ENCODE measurements at regions not wholly inside any gene's neighbourhood (a gene's known extent, or its start where the extent isn't known, plus 50 kb on each side); places are given as distances from the start of the nearest gene placed in this dataset.

- no peak for DNase-seq
These were observed 383.0 kb downstream of the DIRAS2 start for GRCh38 chr9:90259311-90260246.

GRCh38 chr9:90261698-90262097 is 380.9 kb downstream of the DIRAS2 start:
- DNase-seq: no peak

- no peak for DNase-seq
These were observed 374.0 kb downstream of the DIRAS2 start for GRCh38 chr9:90268613-90269012.

GRCh38 chr9:90271707-90272106 is 370.9 kb downstream of the DIRAS2 start:
- no peak for DNase-seq

- DNase-seq: no peak
These were observed 367.9 kb downstream of the DIRAS2 start for GRCh38 chr9:90274725-90275124.

GRCh38 chr9:90285946-90286345 is 356.7 kb downstream of the DIRAS2 start:
- no peak for DNase-seq

GRCh38 chr9:90287567-90288274 is 354.9 kb downstream of the DIRAS2 start:
- no peak for DNase-seq

GRCh38 chr9:90288275-90288639 is 354.4 kb downstream of the DIRAS2 start:
- no peak for DNase-seq

GRCh38 chr9:90290716-90291485 is 351.7 kb downstream of the DIRAS2 start:
- DNase-seq: no peak

- DNase-seq: no peak
These were observed 346.1 kb downstream of the DIRAS2 start for GRCh38 chr9:90296539-90296938.

GRCh38 chr9:90299968-90300367 is 342.7 kb downstream of the DIRAS2 start:
- DNase-seq: no peak

- no peak for DNase-seq
These were observed 341.9 kb downstream of the DIRAS2 start for GRCh38 chr9:90300611-90301276.

GRCh38 chr9:90301277-90301653 is 341.4 kb downstream of the DIRAS2 start:
- DNase-seq: peak; percentile 16

- no peak for DNase-seq
These were observed 339.0 kb downstream of the DIRAS2 start for GRCh38 chr9:90303655-90304054.

- no peak for DNase-seq
These were observed 336.5 kb downstream of the DIRAS2 start for GRCh38 chr9:90306158-90306557.

GRCh38 chr9:90307167-90307833 is 335.3 kb downstream of the DIRAS2 start:
- no peak for DNase-seq

- DNase-seq: no peak
These were observed 334.7 kb downstream of the DIRAS2 start for GRCh38 chr9:90307891-90308290.

GRCh38 chr9:90308691-90309090 is 333.9 kb downstream of the DIRAS2 start:
- no peak for DNase-seq

GRCh38 chr9:90309809-90310520 is 332.7 kb downstream of the DIRAS2 start:
- no peak for DNase-seq

GRCh38 chr9:90310521-90310876 is 332.1 kb downstream of the DIRAS2 start:
- DNase-seq: no peak

GRCh38 chr9:90311811-90312210 is 330.8 kb downstream of the DIRAS2 start:
- no peak for DNase-seq
